GM23338 (cell line): ENCODE measurements at regions not wholly inside any gene's neighbourhood (a gene's known extent, or its start where the extent isn't known, plus 50 kb on each side); places are given as distances from the start of the nearest gene placed in this dataset.

ENCODE experiments used
- ATAC-seq: fragments of 200-7000 bp; cut with Tn5 transposase; 3 replicates; pipeline ENCODE4 v1.9.1; 2020
- DNase-seq: peaks from one replicate; pipeline ENCODE4 v3.0.0-alpha.2; 2015; ENCODE audit warnings: low spot score
- H2AFZ ChIP-seq: fragments of 200-600 bp; sonication (generic); 2 replicates; pipeline ENCODE4 v1.8.0; 2016; ENCODE audit warnings: antibody characterized with exemption, mild to moderate bottlenecking, moderate library complexity
- H3F3A ChIP-seq: fragments of 200-600 bp; sonication (generic); replicated peaks from 2 replicates; pipeline ENCODE4 v1.8.0; 2017; ENCODE audit warnings: antibody characterized with exemption, mixed run types, low read depth
- H3K27ac ChIP-seq: fragments of 200-600 bp; sonication (generic); 2 replicates; pipeline ENCODE4 v1.6.1; 2016; ENCODE audit warnings: low read depth
- H3K27me3 ChIP-seq: fragments of 200-600 bp; sonication (generic); 2 replicates; pipeline ENCODE4 v1.8.0; 2016; ENCODE audit warnings: mild to moderate bottlenecking, mixed run types, moderate library complexity; ENCODE audit not compliant: insufficient read depth
- H3K36me3 ChIP-seq: fragments of 200-600 bp; sonication (generic); 2 replicates; pipeline ENCODE4 v1.8.0; 2016; ENCODE audit warnings: mild to moderate bottlenecking; ENCODE audit not compliant: insufficient read depth
- H3K4me1 ChIP-seq: fragments of 200-600 bp; sonication (generic); 2 replicates; pipeline ENCODE4 v1.8.0; 2016; ENCODE audit warnings: mild to moderate bottlenecking, moderate library complexity; ENCODE audit not compliant: insufficient read depth
- H3K4me2 ChIP-seq: fragments of 200-600 bp; sonication (generic); 2 replicates; pipeline ENCODE4 v1.7.1; 2017; ENCODE audit warnings: mixed run types
- H3K4me3 ChIP-seq: fragments of 200-600 bp; sonication (generic); 2 replicates; pipeline ENCODE4 v1.6.1; 2016; ENCODE audit warnings: mixed run types
- H3K79me2 ChIP-seq: fragments of 200-600 bp; sonication (generic); replicated peaks from 2 replicates; pipeline ENCODE4 v1.8.0; 2017; ENCODE audit warnings: mild to moderate bottlenecking; ENCODE audit not compliant: insufficient read depth
- H3K9me2 ChIP-seq: fragments of 200-600 bp; sonication (generic); 2 replicates; pipeline ENCODE4 v1.8.0; 2017; ENCODE audit not compliant: insufficient read depth
- H4K20me1 ChIP-seq: fragments of 200-600 bp; sonication (generic); replicated peaks from 2 replicates; pipeline ENCODE4 v1.8.0; 2017; ENCODE audit warnings: mild to moderate bottlenecking; ENCODE audit not compliant: insufficient read depth
- H3K27ac Mint-ChIP-seq: 2 replicates; pipeline ENCODE4 v1.8.0; 2020; ENCODE audit warnings: inconsistent platforms, mild to moderate bottlenecking, moderate library complexity, mixed read lengths
- H3K27me3 Mint-ChIP-seq: 3 replicates; pipeline ENCODE4 v1.8.0; 2022; ENCODE audit warnings: low read depth, mild to moderate bottlenecking, moderate library complexity, mixed read lengths, inconsistent platforms; ENCODE audit not compliant: insufficient read depth, poor library complexity
- H3K36me3 Mint-ChIP-seq: 3 replicates; pipeline ENCODE4 v1.8.0; 2021; ENCODE audit warnings: low read depth, mild to moderate bottlenecking, inconsistent platforms, moderate library complexity, mixed read lengths
- H3K4me1 Mint-ChIP-seq: 3 replicates; pipeline ENCODE4 v1.8.0; 2020; ENCODE audit warnings: mild to moderate bottlenecking, inconsistent platforms, mixed read lengths
- H3K4me3 Mint-ChIP-seq: 3 replicates; pipeline ENCODE4 v1.8.0; 2021; ENCODE audit warnings: moderate library complexity, mild to moderate bottlenecking, inconsistent platforms, mixed read lengths
- H3K9me3 Mint-ChIP-seq: 3 replicates; pipeline ENCODE4 v1.8.0; 2020; ENCODE audit warnings: moderate library complexity, mild to moderate bottlenecking, inconsistent platforms, mixed read lengths
- CREB1 ChIP-seq: fragments of 250-450 bp; sonication (Bioruptor Pico); IDR thresholded peaks from 2 replicates; pipeline ENCODE4 v1.5.0; 2020; ENCODE audit warnings: low read depth, mild to moderate bottlenecking, moderate library complexity
- CTCF ChIP-seq, 2 experiments: fragments of 200-600 bp in 1 of 2; sonication (generic) in 1 of 2; conservative IDR thresholded peaks; 2 replicates each; pipeline versions ENCODE4 v1.5.1 to v1.6.1; 2016 to 2017; ENCODE audit warnings: antibody characterized with exemption in 2 of 2, low read depth in 2 of 2, mild to moderate bottlenecking in 2 of 2, moderate library complexity in 1 of 2
- EZH2 ChIP-seq: fragments of 200-600 bp; sonication (generic); IDR thresholded peaks from one replicate; pipeline ENCODE4 v1.8.0; 2017; ENCODE audit warnings: antibody characterized with exemption, mild to moderate bottlenecking, low read depth; ENCODE audit not compliant: unreplicated experiment
- EZH2phosphoT487 ChIP-seq: fragments of 200-600 bp; sonication (generic); IDR thresholded peaks from one replicate; pipeline ENCODE4 v1.8.1; 2018; ENCODE audit warnings: antibody characterized with exemption; ENCODE audit not compliant: unreplicated experiment
- POLR2AphosphoS5 ChIP-seq: IDR thresholded peaks from 2 replicates; pipeline ENCODE4 v1.6.1; 2016; ENCODE audit warnings: antibody characterized with exemption, low read depth
- STAT1 ChIP-seq: IDR thresholded peaks from one replicate; pipeline ENCODE4 v1.6.1; 2016; ENCODE audit warnings: antibody characterized with exemption; ENCODE audit not compliant: unreplicated experiment
- ZNF114 ChIP-seq: fragments of 250-450 bp; sonication (Bioruptor Pico); IDR thresholded peaks from 2 replicates; pipeline ENCODE4 v1.5.0; 2020; ENCODE audit warnings: mild to moderate bottlenecking, moderate library complexity
- ZNF331 ChIP-seq: fragments of 250-450 bp; sonication (Bioruptor Pico); IDR thresholded peaks from 2 replicates; pipeline ENCODE4 v1.5.0; 2020; ENCODE audit warnings: low read depth, mild to moderate bottlenecking, moderate library complexity
- TF ChIP-seq, protein P1 (sequence below): fragments of 250-450 bp; sonication (Bioruptor Pico); IDR thresholded peaks from 2 replicates; pipeline ENCODE4 v1.5.0; 2020; ENCODE audit warnings: mild to moderate bottlenecking, moderate library complexity
- TF ChIP-seq, protein P2 (sequence below): IDR thresholded peaks from one replicate; pipeline ENCODE4 v1.6.1; 2018; ENCODE audit warnings: antibody characterized with exemption; ENCODE audit not compliant: unreplicated experiment

DNA sequence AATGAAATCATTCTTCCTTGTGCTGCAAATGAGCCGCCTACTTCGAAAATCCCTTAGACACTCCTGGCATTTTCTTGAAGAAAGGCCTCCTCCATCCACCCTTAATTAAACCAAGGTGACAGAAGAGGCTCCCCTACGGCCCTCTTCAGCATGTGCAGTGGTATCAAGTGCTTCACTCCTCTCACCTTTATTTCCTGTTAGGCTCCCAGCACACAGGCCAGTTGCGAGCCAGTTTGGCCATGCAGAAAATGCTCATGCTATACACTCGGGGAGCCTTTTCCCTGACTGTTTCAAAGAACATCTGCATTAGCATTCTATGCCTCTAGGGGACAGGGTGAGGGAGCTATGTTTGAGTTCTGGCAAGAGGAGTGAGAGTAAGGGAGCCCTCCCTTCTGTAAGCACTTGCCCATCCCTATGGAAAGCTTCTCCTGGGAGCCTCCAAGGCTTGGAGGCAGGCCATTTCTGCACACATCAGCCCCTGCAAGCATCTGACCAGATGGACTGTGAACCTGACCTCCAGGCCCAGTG is 291.5 kb downstream of the RPS29 start:
- DNase-seq (peak; percentile 51), ATAC-seq (peak; percentile 93)
- Mint-ChIP-seq H3K4me1 (peaks cover 9% of the 10 kb centered on the region), H3K9me3 (no peaks in the 10 kb centered on the region), H3K4me3 (no peak overlapping the region), H3K27ac (no peak overlapping the region), H3K27me3 (no peaks in the 10 kb centered on the region), H3K36me3 (no peaks in the 10 kb centered on the region)
- no peak overlapping the region for H3K4me3 ChIP-seq
- peaks cover 4% of the 10 kb centered on the region; the same call in 1 of the 2 replicates for H3K4me1 ChIP-seq
- peaks cover 7% of the 10 kb centered on the region; the same call in 1 of the 2 replicates for H3K9me2 ChIP-seq
- H2AFZ ChIP-seq = no peak overlapping the region
- no peak overlapping the region for H3K27ac ChIP-seq
- H3K4me2 ChIP-seq = no peak overlapping the region
- no peaks in the 10 kb centered on the region for H4K20me1 ChIP-seq
- no peak for TF ChIP-seq POLR2AphosphoS5
- TF ChIP-seq CTCF (conservative IDR thresholded peaks at IDR 0.05; ENCODE audit: low read depth in 2 of 2) = peak; percentile 22 to 31; a peak in 2 of 4 replicates
- no peaks in the 10 kb centered on the region for H3K79me2 ChIP-seq
- no peaks in the 10 kb centered on the region for H3K36me3 ChIP-seq
- no peaks in the 10 kb centered on the region for H3K27me3 ChIP-seq
- no peaks in the 10 kb centered on the region for H3F3A ChIP-seq

DNA sequence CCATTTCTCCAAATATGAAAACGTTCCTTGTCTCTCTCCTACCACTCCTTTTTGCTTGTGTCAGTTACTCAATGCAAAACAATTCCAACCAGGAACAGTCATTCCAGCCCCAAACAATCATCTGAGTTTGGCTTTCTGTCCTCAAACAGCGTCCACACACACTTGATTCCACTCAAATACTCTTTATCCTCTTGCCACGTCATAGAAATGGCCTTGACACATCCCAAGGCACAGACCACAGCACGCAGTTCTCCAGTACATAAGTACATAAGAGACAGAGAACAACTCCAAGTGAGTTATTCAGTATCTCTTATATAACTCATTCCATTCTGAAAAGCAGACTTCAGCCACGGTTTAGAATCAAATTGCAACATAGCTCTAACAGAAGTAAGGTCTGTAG is 299.2 kb downstream of the RPS29 start:
- DNase-seq (no peak), ATAC-seq (no peak)
- Histone ChIP-seq H3K27me3 (no peaks in the 10 kb centered on the region), H3K27ac (no peak overlapping the region), H3K4me2 (no peak overlapping the region), H3K36me3 (no peaks in the 10 kb centered on the region), H2AFZ (no peak overlapping the region), H3K9me2 (no peaks in the 10 kb centered on the region), H3K4me1 (no peaks in the 10 kb centered on the region), H4K20me1 (no peaks in the 10 kb centered on the region), H3K79me2 (no peaks in the 10 kb centered on the region), H3F3A (no peaks in the 10 kb centered on the region), H3K4me3 (no peak overlapping the region)
- Mint-ChIP-seq H3K36me3 (no peaks in the 10 kb centered on the region), H3K4me1 (peaks cover 7% of the 10 kb centered on the region; the same call in 2 of the 3 replicates), H3K27ac (no peak overlapping the region), H3K9me3 (no peaks in the 10 kb centered on the region), H3K4me3 (no peak overlapping the region), H3K27me3 (no peaks in the 10 kb centered on the region)
- TF ChIP-seq EZH2phosphoT487 (no peak), CREB1 (CRISPR knock-in tag) (no peak), STAT1 (no peak), POLR2AphosphoS5 (no peak), ZNF331 (no peak), ZNF114 (CRISPR knock-in tag) (no peak), EZH2 (no peak)
- TF ChIP-seq, protein P1, sequence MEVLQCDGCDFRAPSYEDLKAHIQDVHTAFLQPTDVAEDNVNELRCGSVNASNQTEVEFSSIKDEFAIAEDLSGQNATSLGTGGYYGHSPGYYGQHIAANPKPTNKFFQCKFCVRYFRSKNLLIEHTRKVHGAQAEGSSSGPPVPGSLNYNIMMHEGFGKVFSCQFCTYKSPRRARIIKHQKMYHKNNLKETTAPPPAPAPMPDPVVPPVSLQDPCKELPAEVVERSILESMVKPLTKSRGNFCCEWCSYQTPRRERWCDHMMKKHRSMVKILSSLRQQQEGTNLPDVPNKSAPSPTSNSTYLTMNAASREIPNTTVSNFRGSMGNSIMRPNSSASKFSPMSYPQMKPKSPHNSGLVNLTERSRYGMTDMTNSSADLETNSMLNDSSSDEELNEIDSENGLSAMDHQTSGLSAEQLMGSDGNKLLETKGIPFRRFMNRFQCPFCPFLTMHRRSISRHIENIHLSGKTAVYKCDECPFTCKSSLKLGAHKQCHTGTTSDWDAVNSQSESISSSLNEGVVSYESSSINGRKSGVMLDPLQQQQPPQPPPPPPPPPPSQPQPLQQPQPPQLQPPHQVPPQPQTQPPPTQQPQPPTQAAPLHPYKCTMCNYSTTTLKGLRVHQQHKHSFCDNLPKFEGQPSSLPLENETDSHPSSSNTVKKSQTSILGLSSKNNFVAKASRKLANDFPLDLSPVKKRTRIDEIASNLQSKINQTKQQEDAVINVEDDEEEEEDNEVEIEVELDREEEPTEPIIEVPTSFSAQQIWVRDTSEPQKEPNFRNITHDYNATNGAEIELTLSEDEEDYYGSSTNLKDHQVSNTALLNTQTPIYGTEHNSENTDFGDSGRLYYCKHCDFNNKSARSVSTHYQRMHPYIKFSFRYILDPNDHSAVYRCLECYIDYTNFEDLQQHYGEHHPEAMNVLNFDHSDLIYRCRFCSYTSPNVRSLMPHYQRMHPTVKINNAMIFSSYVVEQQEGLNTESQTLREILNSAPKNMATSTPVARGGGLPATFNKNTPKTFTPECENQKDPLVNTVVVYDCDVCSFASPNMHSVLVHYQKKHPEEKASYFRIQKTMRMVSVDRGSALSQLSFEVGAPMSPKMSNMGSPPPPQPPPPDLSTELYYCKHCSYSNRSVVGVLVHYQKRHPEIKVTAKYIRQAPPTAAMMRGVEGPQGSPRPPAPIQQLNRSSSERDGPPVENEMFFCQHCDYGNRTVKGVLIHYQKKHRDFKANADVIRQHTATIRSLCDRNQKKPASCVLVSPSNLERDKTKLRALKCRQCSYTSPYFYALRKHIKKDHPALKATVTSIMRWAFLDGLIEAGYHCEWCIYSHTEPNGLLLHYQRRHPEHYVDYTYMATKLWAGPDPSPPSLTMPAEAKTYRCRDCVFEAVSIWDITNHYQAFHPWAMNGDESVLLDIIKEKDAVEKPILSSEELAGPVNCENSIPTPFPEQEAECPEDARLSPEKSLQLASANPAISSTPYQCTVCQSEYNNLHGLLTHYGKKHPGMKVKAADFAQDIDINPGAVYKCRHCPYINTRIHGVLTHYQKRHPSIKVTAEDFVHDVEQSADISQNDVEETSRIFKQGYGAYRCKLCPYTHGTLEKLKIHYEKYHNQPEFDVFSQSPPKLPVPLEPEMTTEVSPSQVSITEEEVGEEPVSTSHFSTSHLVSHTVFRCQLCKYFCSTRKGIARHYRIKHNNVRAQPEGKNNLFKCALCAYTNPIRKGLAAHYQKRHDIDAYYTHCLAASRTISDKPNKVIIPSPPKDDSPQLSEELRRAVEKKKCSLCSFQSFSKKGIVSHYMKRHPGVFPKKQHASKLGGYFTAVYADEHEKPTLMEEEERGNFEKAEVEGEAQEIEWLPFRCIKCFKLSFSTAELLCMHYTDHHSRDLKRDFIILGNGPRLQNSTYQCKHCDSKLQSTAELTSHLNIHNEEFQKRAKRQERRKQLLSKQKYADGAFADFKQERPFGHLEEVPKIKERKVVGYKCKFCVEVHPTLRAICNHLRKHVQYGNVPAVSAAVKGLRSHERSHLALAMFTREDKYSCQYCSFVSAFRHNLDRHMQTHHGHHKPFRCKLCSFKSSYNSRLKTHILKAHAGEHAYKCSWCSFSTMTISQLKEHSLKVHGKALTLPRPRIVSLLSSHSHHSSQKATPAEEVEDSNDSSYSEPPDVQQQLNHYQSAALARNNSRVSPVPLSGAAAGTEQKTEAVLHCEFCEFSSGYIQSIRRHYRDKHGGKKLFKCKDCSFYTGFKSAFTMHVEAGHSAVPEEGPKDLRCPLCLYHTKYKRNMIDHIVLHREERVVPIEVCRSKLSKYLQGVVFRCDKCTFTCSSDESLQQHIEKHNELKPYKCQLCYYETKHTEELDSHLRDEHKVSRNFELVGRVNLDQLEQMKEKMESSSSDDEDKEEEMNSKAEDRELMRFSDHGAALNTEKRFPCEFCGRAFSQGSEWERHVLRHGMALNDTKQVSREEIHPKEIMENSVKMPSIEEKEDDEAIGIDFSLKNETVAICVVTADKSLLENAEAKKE (CRISPR knock-in tag) = no peak
- TF ChIP-seq, protein P2, sequence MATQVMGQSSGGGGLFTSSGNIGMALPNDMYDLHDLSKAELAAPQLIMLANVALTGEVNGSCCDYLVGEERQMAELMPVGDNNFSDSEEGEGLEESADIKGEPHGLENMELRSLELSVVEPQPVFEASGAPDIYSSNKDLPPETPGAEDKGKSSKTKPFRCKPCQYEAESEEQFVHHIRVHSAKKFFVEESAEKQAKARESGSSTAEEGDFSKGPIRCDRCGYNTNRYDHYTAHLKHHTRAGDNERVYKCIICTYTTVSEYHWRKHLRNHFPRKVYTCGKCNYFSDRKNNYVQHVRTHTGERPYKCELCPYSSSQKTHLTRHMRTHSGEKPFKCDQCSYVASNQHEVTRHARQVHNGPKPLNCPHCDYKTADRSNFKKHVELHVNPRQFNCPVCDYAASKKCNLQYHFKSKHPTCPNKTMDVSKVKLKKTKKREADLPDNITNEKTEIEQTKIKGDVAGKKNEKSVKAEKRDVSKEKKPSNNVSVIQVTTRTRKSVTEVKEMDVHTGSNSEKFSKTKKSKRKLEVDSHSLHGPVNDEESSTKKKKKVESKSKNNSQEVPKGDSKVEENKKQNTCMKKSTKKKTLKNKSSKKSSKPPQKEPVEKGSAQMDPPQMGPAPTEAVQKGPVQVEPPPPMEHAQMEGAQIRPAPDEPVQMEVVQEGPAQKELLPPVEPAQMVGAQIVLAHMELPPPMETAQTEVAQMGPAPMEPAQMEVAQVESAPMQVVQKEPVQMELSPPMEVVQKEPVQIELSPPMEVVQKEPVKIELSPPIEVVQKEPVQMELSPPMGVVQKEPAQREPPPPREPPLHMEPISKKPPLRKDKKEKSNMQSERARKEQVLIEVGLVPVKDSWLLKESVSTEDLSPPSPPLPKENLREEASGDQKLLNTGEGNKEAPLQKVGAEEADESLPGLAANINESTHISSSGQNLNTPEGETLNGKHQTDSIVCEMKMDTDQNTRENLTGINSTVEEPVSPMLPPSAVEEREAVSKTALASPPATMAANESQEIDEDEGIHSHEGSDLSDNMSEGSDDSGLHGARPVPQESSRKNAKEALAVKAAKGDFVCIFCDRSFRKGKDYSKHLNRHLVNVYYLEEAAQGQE = no peak
